ACHN (cell line): ENCODE measurements at regions not wholly inside any gene's neighbourhood (a gene's known extent, or its start where the extent isn't known, plus 50 kb on each side); places are given as distances from the start of the nearest gene placed in this dataset.

Experiments used
- DNase-seq: peaks from one replicate; pipeline ENCODE4 v3.0.0-alpha.2; 2015
- in situ Hi-C: cut with HindIII; loops from 2 replicates; pipeline ENCODE4 v1.10.0; 2017; ENCODE audit warnings: low sequenced_read_pairs, low pct_ligation_motif_present, low pct_unique_long_range_greater_than_20kb

DNA sequence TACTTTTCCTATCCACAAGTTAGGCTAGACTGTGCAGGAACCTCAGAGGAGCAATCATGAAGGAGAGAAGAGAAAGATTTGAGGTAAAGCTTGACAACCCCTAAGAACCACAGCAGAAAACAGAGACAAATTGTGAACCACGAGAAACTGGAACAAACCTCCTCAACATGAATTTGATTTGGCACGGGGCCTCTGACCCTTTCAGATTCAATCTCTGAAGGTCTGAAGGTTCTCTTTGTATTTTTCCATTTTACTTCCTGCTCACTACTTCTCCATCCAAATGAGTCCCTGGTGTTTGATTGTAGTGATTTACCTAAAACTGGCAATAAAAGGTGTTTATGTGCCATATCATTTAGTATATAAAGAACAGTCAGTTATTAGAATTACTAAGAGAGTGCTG is 126.1 kb upstream of the STXBP5 start:
- no peak for DNase-seq
- in situ Hi-C loops = no loop called here

DNA sequence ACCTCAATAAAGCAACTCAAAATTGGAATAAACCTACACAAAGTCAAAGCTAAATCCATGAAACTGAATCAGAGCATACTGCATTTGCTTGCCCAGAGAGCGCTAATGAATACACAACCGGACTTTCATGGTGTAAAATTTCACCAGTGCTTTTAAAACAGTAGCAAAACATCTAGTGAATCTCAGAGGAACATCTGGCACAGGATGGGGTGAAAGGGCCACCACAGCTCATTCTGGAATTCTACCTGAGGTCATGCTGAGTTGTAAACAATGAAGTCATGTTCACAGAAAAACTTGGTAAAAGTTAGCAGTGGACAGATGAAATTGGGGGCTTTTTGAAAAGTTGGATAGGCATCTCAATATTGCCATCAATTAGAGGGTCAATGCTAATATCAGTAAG is 125.6 kb upstream of the STXBP5 start:
- no peak for DNase-seq
- in situ Hi-C loops = no loop called here

DNA sequence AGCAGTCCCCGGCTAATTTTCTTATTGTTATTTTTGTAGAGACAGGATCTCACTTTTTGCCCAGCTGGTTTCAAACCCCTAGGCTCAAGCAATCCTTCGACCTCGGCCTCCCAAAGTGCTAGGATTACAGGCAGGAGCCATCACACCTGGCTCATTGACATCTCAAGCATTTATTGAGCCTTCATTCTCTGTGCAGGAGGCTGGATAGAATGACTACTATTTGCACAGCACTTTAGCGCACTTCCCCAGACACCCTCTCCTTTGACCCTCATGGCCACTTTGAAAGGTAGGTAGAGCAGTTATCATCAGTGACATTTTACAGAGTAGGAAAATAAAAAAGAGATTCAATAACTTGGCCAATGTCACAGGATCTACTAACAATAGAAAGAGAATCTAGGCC is 124.0 kb upstream of the STXBP5 start:
- in situ Hi-C loops = no loop called here
- no peak for DNase-seq

DNA sequence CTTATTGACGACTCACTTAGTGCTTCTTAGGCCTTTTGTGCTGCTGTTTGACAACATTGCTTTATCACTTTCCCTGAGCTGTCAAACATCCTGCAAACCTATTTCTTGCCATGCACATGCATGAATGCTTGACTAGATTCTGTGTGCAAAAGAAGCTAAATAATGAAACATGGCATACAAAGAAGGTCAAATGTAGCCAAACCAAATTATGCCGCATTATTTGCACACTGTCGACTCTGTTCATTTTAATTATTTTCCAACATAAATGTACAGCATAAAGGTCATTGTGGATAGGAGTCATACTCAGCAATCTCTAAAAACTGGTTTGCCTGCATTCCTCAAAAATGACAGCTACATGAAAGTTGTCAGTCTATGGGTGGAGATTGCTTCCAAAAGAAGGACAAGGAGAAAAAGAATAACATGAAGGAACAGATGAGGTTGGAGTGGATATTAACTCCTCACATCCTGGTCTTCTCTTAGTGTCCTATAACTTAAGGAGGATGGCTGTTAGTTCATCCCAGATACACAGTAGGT is 123.1 kb upstream of the STXBP5 start:
- DNase-seq = no peak
- in situ Hi-C loops = no loop called here

DNA sequence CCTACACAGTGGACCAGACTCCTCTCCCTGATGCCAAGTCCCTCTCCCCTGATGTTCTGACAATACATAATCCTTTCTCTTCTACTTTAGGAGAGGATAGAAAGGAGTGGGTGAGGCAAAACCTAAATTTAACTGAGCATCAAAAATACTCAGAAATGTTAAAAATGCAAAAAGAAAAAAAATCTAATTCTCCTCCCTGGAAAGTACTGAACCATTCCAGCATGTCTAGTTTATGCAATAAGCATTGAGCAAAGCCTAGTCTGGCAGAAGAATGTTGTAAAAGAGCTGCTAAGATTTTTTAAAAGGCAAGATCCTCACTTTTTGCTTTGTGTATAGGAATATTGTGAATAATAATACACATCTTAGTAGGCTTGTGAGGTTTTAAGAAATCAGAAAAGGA is 116.6 kb upstream of the STXBP5 start:
- no peak for DNase-seq
- in situ Hi-C loops = no loop called here

DNA sequence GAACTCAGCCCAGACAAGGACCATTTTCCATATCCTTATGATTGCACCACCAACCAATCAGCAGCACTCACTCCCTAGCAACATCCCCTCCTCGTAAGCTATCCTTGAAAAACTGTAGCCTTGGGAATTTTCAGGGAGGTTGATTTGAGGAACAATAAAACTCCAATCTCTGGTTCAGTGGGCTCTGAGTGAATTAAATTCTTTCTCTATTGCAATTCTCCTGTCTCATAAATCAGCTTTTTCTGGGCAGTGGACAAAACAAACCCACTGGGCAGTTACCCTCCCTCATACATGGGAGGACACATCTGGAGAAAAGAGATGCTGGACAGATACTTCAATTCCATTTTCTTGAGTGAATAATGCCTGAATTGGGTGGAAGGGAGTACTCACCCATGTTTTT is 115.4 kb upstream of the STXBP5 start:
- in situ Hi-C loops = no loop called here
- DNase-seq = no peak

DNA sequence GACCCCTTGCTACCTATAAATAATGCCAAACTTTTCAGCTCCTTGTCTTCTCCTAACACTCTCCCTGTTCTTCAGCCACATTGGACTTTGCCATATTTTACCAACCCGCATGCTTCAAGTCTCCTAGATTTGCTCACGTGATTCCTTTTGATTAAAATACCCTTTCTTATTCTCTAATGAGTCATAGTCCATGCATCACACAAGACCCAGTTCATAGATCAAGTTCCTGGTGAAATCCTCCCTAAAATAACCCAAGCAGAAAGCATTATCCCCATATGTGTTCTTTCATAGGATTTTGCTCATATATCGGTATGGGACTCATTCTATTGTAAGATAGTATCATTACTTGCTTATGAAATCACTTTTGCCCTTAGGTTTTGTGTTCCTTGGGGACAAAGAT is 108.9 kb upstream of the STXBP5 start:
- no peak for DNase-seq
- in situ Hi-C loops = no loop called here

DNA sequence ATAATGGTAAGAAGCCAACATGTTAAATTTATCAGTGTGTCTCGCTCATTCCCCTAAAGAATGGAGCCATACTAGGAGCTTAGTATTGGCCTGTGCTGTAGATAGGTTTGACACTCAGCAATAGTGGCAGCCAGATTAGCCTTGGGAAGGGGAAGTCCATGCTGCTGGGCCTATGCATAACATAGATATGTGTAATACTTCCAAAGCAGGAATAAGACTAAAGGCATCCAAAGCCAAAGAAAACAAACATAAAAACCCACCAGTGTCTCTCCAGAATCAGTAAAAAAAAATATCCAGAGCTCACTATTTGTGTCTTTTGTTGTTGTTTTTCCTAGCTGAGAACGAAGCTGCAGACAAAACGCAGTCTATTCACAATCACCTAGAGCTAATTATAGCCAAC is 104.2 kb upstream of the STXBP5 start:
- in situ Hi-C loops = no loop called here
- no peak for DNase-seq

DNA sequence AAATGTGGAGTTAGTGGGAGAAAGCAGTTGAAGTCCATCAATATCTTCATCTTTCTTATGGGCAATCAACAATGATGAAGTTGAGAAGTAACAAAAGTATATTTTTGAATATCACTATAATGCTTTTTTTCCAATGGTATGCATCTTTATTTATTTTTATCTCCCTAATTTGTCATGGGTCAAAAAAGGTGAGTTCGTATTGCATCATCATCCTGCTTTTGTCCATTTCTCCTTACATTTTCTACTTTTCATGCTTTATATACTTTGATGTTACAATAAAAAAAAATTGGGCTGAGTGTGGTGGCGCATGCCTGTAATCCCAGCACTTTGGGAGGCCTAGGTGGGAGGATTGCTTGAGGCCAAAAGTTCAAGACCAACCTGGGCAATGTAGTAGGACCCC is 101.2 kb upstream of the STXBP5 start:
- in situ Hi-C loops = no loop called here
- no peak for DNase-seq

DNA sequence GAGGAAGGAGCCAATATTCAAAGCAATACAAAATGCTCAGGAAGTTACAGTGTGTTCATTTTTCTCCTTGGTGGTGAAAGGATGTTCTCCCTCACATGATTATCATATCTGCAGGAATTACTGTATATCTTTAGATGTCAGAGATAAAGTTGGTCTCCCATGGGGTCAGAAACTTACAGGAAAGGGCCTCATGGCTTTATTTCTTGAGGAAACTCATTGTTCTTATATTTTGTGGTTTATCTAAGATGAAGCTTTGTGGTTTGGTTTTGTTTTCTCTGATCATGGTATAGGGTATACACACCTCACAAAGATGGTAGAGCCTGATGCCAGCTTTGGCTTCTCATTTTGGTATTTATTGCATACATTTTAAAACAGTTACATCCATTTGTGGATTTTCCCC is 100.5 kb upstream of the STXBP5 start:
- in situ Hi-C loops = no loop called here
- DNase-seq = no peak

DNA sequence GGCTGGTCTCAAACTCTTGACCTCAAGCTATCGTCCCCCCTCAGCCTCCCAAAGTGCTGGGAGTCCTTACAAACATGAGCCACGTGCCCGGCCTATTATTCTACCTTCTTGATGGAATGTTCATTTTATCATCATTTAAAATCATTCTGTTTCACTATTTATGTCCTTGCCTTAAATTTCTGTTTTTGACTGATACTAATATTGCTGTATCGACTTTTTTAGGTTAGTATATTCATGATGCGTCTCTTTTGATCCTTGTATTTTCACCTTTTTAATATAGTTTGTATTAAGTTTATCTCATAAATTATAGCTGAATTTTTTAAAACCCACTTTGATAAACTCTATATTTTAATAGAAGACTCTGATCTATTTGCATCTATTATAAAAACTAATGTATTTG is 98.4 kb upstream of the STXBP5 start:
- in situ Hi-C loops = no loop called here
- no peak for DNase-seq

DNA sequence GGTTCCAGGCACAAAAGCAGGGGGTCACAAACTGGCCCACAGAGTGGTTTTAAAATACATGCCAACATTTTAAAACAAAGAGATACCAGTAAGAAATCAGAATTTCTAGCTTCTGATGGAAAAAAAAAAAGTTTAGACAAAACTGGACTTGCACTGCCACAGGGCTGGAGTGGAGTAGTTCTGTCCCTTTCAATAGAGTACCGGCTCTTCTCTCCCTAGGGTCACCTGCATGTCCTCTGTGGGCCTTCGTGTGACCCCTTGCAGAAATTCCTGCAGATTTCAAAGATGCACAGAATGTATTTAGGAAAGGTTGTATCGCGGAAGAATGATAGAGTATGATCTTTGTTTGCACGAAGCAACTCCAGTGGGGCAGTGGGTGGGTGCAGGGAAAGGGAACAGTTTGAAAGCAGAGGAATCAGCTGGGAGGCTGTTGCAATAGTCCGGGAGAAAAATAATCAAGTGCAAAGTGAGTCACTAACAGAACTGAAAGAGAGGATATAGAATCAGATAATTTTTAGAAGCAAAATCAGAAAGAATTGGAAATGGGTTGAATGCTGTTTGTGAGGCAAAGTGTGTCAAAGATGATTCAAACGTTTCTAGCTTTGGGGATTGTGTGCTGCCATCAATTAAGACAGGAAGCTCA is 97.3 kb upstream of the STXBP5 start:
- DNase-seq = no peak
- in situ Hi-C loops = no loop called here

DNA sequence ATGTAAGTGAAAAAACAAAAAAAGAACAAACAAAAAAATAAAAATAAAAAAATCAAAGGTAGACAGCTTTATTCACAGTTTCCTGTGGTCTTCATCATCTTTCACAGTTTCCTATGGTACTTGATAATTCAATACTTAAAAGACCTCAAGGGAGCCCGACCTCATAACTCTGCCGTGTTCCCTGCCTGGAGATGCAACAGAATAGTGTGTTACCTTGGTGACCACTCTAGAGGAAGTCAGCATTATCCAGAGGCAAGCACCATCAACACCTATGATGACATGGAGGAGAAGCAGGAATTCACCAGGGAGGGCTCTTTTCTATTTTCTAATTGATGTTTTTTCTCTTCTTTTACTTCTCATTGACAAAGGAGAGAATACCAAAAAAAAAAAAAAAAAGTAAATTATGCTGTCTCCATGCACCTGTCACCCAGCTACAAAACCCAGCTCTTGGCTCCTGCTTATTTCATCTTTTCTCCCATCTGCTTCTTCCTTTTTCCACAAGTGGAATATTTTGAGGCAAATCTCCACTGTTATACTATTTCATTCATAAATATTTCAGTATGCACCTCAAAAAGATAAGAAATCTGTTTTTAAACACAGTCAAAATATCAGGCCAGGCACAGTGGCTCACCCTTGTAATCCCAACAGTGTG is 95.8 kb upstream of the STXBP5 start:
- in situ Hi-C loops = no loop called here
- DNase-seq = no peak

DNA sequence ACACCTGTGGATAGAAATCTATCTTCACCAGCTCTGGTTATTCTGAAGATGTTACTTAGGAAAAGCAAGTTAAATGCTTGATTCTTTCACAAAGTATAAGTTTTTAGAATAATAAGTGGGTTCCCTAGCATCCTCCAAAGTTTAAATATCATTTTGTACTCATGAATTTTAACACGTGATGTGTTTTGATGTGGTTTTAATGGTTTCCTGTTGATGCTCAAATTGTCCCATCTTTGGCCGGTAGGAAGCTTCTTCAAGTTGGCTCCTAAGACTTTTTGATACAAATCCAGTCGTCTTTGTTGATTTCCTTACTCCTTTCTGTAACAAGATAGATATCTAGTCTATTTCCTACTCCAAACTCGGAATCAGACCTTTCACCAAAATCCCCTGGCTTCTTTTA is 94.5 kb upstream of the STXBP5 start:
- no peak for DNase-seq
- in situ Hi-C loops = no loop called here

DNA sequence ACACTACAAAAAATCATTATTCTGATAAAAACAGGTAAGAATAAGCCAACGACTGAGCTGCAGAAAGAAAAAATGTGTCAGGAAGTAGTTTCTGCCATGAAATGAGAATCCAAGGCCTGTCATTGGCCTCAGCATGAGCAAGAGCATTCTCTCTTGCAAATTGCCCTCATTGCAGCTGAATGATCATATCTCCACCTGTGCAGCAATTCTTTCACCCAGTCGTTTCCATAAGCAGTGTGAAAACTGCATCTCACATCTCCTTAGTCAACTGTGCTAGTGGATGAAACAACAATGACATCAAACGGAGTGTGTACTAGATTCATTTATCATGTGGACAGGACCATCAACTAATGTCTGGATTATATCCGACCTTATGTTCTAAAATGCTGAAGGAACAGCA is 88.2 kb upstream of the STXBP5 start:
- no peak for DNase-seq
- in situ Hi-C loops = no loop called here

DNA sequence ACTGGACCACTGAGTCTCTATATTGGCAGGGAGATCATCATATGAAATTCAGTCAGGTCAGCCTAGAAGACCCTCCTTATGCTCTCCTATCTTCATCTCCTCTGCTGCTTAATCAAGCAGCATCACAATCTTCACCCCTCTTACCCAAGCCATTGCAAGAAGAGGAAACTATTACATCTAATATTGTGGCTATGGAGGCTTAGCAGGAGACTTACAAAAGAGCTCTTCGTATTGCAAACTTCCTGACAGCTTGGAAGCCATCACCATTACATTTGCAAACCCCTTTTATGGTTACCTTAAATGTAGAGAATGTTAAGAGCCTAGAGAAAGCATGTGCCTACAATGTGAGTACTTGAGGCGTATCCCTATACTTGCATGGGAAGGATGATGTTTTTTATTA is 87.2 kb upstream of the STXBP5 start:
- no peak for DNase-seq
- in situ Hi-C loops = no loop called here

DNA sequence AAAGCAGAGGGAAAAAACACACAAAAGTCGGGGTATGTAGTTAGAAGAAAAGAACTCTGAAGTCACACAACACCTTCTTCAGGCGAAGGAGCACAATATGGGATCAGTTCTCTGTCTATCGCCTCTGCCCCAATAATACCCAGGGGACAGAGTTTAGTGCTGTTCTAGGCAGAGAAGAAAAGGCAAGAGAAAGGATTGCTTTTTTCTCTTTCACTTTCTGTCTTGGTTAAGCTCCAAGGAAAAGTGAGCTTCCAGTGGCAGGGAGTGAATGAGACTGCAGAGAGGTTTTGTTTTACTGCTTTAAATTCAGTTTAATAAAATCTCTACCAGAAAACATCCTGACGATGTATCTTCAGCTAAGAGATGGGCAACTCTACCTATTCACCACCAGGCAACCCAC is 86.6 kb upstream of the STXBP5 start:
- no peak for DNase-seq

DNA sequence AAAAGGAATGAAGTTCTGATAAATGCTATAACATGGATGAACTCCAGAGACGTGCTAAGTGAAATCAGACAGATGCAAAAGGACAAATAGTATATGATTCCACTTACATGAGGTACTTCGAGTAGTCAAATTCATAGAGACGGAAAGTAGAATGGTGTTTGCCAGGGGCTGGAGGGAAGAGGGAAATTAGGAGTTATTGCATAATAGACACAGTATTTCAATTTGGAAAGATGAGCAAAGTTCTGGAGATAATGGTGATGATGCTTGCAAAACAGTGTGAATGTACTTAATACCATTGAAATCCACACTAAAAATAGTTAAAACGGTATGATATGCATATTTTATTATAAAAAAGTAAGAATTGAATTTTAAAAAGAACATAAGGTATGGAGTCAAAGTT is 84.9 kb upstream of the STXBP5 start:
- DNase-seq = no peak
- in situ Hi-C loops = no loop called here

More for the DNA sequence above, 86.6 kb upstream of the STXBP5 start:
- in situ Hi-C loops = no loop called here

DNA sequence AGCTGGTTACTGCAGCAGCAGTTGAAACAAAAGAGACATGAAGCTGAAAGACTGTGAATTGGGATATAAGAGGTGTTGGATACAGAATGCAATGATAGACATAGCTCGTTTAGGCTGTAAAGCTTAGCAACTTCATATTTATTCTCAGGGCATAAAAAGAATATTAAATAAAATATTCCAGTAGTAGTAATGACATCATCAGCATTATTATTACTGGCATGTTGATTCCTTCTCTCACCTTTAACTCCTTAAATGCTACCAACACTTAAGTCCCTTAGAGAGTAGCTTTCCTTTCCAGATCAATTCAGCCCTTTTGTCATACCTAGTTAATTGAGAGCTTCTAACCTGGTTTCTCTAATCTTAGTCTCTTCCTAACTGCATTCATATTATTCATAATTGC is 81.4 kb upstream of the STXBP5 start:
- no peak for DNase-seq
- in situ Hi-C loops = no loop called here

DNA sequence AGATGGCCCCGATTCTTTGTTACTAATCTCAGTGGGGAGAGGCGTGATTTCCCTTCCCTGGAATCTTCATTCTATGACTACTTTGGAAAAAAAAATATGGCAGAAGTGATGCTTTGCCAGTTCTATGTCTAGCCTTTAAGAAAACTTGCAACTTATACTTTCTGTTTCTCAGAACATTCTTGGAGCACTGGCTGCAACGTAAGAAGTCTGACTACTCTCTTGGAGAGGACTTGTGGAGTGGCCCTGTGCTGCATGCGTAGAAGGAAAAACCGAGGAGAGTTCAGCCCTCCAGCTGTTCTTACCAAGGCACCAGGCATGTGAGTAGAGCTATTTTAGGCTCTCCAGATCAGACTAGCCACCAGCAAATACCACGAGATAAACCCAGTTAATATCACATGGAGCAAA is 77.6 kb upstream of the STXBP5 start:
- in situ Hi-C loops = no loop called here

More for the DNA sequence above, 77.6 kb upstream of the STXBP5 start:
- no peak for DNase-seq
